Tibial nerve (tissue), 4 donors: ENCODE measurements at regions not wholly inside any gene's neighbourhood (a gene's known extent, or its start where the extent isn't known, plus 50 kb on each side); places are given as distances from the start of the nearest gene placed in this dataset.
"Not testable (repeated sequence)": the region's sequence is repeated elsewhere in the genome, so short reads cannot be mapped to it uniquely, and the experiment has no call there.

Experiments
- DNase-seq, 2 donors: peaks; one replicate each; pipeline ENCODE4 v3.0.0-alpha.2; 2019; ENCODE audit warnings: low spot score in 2 of 2
- H3K27ac ChIP-seq, 4 donors: fragments of 200-600 bp; sonication (generic) in 3 of 4; one replicate each; pipeline ENCODE4 v1.5.1; 2017 to 2019; ENCODE audit warnings: mild to moderate bottlenecking in 1 of 4
- H3K27me3 ChIP-seq, 2 donors: fragments of 200-600 bp; sonication (generic) in 1 of 2; one replicate each; pipeline versions ENCODE4 v1.5.1 to v1.6.0; 2017 to 2019
- H3K36me3 ChIP-seq, 3 donors: fragments of 200-600 bp; sonication (generic); one replicate each; pipeline ENCODE4 v1.5.1; 2018 to 2019
- H3K4me1 ChIP-seq, 4 donors: fragments of 200-600 bp; sonication (generic) in 3 of 4; one replicate each; pipeline ENCODE4 v1.5.1; 2017 to 2019
- H3K4me3 ChIP-seq, 4 donors: fragments of 200-600 bp; sonication (generic) in 3 of 4; one replicate each; pipeline ENCODE4 v1.5.1; 2017 to 2019; ENCODE audit warnings: mild to moderate bottlenecking in 1 of 4, moderate library complexity in 1 of 4
- H3K9me3 ChIP-seq, 4 donors: fragments of 200-600 bp; sonication (generic) in 3 of 4; one replicate each; pipeline ENCODE4 v1.5.1; 2017 to 2019
- EP300 ChIP-seq, 2 donors: sonication (generic); formaldehyde crosslinking; IDR thresholded peaks; one replicate each; pipeline ENCODE4 v1.6.1; 2017; ENCODE audit warnings: antibody characterized with exemption in 2 of 2, mild to moderate bottlenecking in 1 of 2
- POLR2A ChIP-seq, 2 donors: fragments of 450-650 bp; IDR thresholded peaks; one replicate each; pipeline ENCODE4 v1.6.1; 2017; ENCODE audit warnings: antibody characterized with exemption in 2 of 2, mild to moderate bottlenecking in 2 of 2, moderate library complexity in 2 of 2
- WGBS, 2 donors: methylation state at CpG; one replicate each; pipeline ENCODE4 v1.1.5; 2018; 5-methylcytosine and 5-hydroxymethylcytosine counted together
- TF ChIP-seq, protein P1 (sequence below), 5 experiments: fragments of 200-600 bp in 3 of 5; fragments of 450-650 bp in 2 of 5; sonication (generic) in 3 of 5; IDR thresholded peaks; one replicate each; pipeline ENCODE4 v1.5.1; 2016 to 2019; ENCODE audit warnings: antibody characterized with exemption in 5 of 5, mild to moderate bottlenecking in 3 of 5, moderate library complexity in 2 of 5

DNA sequence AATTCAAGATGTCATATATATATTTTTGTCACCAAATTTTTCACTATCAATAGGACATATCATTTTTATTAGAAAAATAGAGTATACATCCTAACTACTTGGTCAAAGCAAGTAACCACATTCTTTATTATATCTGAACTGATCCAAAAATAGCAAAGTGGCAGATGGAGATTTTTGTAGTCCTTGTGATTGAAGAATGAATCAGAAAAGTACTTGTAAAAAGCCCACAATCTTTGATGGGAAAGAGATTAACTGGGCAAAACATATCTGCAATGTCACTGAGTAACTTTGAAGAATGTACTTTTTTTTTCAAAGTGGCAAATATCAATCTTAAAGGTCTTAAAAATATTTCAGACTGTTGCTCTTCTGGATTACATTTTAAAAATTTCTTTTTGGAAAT lies 1040.6 kb upstream of the SEMA6A start:
- Histone ChIP-seq H3K4me1 (no peaks in the 10 kb centered on the region), H3K4me3 (no peak overlapping the region), H3K27ac (no peak overlapping the region), H3K27me3 (no peaks in the 10 kb centered on the region), H3K9me3 (no peaks in the 10 kb centered on the region), H3K36me3 (no peaks in the 10 kb centered on the region)
- no peak for TF ChIP-seq EP300 (IDR thresholded peaks at IDR 0.05)
- no peak for TF ChIP-seq POLR2A (IDR thresholded peaks at IDR 0.05)
- TF ChIP-seq, protein P1, sequence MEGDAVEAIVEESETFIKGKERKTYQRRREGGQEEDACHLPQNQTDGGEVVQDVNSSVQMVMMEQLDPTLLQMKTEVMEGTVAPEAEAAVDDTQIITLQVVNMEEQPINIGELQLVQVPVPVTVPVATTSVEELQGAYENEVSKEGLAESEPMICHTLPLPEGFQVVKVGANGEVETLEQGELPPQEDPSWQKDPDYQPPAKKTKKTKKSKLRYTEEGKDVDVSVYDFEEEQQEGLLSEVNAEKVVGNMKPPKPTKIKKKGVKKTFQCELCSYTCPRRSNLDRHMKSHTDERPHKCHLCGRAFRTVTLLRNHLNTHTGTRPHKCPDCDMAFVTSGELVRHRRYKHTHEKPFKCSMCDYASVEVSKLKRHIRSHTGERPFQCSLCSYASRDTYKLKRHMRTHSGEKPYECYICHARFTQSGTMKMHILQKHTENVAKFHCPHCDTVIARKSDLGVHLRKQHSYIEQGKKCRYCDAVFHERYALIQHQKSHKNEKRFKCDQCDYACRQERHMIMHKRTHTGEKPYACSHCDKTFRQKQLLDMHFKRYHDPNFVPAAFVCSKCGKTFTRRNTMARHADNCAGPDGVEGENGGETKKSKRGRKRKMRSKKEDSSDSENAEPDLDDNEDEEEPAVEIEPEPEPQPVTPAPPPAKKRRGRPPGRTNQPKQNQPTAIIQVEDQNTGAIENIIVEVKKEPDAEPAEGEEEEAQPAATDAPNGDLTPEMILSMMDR (IDR thresholded peaks at IDR 0.05), result no peak
- DNase-seq, result no peak

- TF ChIP-seq, protein P1 (IDR thresholded peaks at IDR 0.05), result no peak
- DNase-seq, result no peak
- Histone ChIP-seq H3K27ac (no peak overlapping the region), H3K36me3 (no peaks in the 10 kb centered on the region), H3K4me1 (no peaks in the 10 kb centered on the region), H3K27me3 (no peaks in the 10 kb centered on the region), H3K9me3 (no peaks in the 10 kb centered on the region), H3K4me3 (no peak overlapping the region)
- 84 to 92% methylated on average over 2 of the region's 2 CpGs for WGBS, 2 donors
Observed at GRCh38 chr5:117614408-117614807, 1039.8 kb upstream of the SEMA6A start.

- Histone ChIP-seq H3K27me3 (no peaks in the 10 kb centered on the region), H3K4me1 (no peaks in the 10 kb centered on the region), H3K4me3 (no peak overlapping the region), H3K36me3 (no peaks in the 10 kb centered on the region), H3K27ac (no peak overlapping the region), H3K9me3 (peaks cover 0 to 2% (median 0%) of the 10 kb centered on the region in 4 donors)
- 67 to 84% methylated on average over 2 of the region's 2 CpGs for WGBS, 2 donors
- DNase-seq, result no peak
- TF ChIP-seq, protein P1 (IDR thresholded peaks at IDR 0.05), result no peak
- no peak for TF ChIP-seq EP300 (IDR thresholded peaks at IDR 0.05)
- no peak for TF ChIP-seq POLR2A (IDR thresholded peaks at IDR 0.05)
Observed at GRCh38 chr5:117604845-117605244, 1030.2 kb upstream of the SEMA6A start.

GRCh38 chr5:117599811-117600210 lies 1025.2 kb upstream of the SEMA6A start:
- H3K4me1 ChIP-seq, DNase-seq, H3K4me3 ChIP-seq, H3K27ac ChIP-seq, H3K27me3 ChIP-seq, H3K36me3 ChIP-seq, H3K9me3 ChIP-seq: not testable (repeated sequence)
- 98% methylated on average over 19 to 28 of the region's 36 CpGs for WGBS, 2 donors

DNA sequence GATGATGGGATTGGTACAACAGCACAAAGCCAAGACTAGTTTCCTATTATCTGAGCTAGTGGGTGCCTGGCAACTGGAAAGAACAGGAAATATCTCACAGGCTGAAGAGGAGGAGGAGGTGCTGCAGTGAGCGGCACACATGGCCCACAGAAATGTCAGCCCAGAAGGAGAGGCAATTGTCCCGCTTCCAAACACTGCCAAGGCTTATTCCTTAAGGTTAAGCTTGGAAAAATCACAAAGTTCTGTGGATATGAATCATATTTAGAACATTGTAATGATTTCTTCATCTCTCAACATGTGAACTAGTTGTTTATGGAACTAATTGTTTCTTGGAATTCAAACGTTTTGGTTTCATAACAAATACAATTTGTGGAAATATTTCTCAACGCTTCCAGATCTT lies 1019.5 kb upstream of the SEMA6A start:
- TF ChIP-seq, protein P1 (IDR thresholded peaks at IDR 0.05), result no peak
- TF ChIP-seq POLR2A (IDR thresholded peaks at IDR 0.05) (no peak), EP300 (IDR thresholded peaks at IDR 0.05) (peak in 1 of 2 donors; percentile 35)
- Histone ChIP-seq H3K27me3 (no peaks in the 10 kb centered on the region), H3K4me1 (peaks cover 0 to 8% (median 0%) of the 10 kb centered on the region in 4 donors), H3K36me3 (no peaks in the 10 kb centered on the region), H3K9me3 (no peaks in the 10 kb centered on the region), H3K4me3 (no peak overlapping the region), H3K27ac (peak overlapping the region in 1 of 4 donors; percentile 52)
- WGBS, 2 donors, result 46 to 53% methylated on average over 4 of the region's 4 CpGs
- DNase-seq, result peak; percentile 14 to 23

- no peak overlapping the region for H3K4me3 ChIP-seq
- H3K9me3 ChIP-seq, result no peaks in the 10 kb centered on the region
- H3K27ac ChIP-seq, result no peak overlapping the region
- H3K4me1 ChIP-seq, result peaks cover 0 to 8% (median 0%) of the 10 kb centered on the region in 4 donors
- H3K27me3 ChIP-seq, result no peaks in the 10 kb centered on the region
- TF ChIP-seq, protein P1 (IDR thresholded peaks at IDR 0.05), result no peak
- TF ChIP-seq EP300 (IDR thresholded peaks at IDR 0.05), result no peak
- no peak for TF ChIP-seq POLR2A (IDR thresholded peaks at IDR 0.05)
- no peak for DNase-seq
- WGBS, 2 donors, result 72 to 78% methylated on average over 1 of the region's 1 CpG
- H3K36me3 ChIP-seq, result no peaks in the 10 kb centered on the region
Observed at GRCh38 chr5:117590944-117591343, 1016.3 kb upstream of the SEMA6A start.
